ENCODE measurements at regions not wholly inside any gene's neighbourhood (a gene's known extent, or its start where the extent isn't known, plus 50 kb on each side); places are given as distances from the start of the nearest gene placed in this dataset.

DNA sequence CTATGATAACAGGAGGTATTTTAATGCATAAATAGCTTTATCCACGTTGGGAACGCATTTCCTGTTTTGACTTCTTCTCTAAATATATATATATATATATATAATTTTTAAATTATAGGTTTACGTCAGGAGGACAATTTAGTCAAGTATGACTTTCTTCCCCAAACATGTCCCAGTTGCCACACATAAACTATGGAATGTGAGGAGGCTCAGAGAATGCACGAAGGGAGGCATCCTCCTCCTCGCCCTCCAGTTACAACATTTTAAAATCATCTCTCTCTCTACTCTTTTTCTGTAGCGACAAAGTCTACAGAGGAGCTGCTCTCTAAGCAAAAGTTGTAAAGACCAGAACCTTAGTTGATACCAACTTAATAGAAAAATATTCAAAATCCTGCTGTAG is 106.9 kb upstream of the LYZL1 start:
- no peak for TF ChIP-seq POLR2A (IDR thresholded peaks at IDR 0.05; ENCODE audit: low read depth, low read length)
- no peak for FAIRE-seq
- no peak for DNase-seq (ENCODE audit: insufficient read length, low spot score)

DNA sequence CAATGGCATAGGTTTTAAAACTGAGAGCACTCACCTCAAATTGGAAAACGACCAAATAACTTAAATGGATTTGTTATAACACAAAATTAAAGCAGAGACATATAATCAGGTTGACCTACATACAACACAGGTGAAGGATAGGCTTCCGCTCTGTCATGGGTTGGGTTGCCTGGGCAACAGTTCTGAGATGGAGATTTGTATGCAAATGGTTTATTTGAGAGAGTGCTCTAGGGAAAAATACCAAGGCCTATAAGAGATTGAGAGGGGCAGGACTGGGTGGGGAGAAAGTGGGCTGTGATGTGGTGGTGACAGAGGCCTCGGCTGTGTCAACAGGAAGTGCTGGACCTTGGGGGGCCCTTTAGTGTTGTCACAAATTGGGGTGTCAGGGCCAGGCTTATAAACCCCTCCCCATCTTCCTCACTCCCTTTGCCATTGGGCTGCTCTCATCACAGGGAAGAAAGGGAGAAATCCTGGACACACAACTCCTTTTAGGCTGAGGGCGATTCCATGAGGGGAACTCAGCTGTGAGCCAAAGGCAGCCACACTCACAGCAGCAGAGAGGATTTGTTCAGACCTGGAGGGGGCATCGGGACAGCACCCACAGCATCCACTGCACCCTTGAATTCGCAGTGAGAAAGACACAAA is 105.4 kb upstream of the LYZL1 start:
- no peak for TF ChIP-seq POLR2A (IDR thresholded peaks at IDR 0.05; ENCODE audit: low read depth, low read length)
- DNase-seq (ENCODE audit: insufficient read length, low spot score) (no peak), FAIRE-seq (no peak)

DNA sequence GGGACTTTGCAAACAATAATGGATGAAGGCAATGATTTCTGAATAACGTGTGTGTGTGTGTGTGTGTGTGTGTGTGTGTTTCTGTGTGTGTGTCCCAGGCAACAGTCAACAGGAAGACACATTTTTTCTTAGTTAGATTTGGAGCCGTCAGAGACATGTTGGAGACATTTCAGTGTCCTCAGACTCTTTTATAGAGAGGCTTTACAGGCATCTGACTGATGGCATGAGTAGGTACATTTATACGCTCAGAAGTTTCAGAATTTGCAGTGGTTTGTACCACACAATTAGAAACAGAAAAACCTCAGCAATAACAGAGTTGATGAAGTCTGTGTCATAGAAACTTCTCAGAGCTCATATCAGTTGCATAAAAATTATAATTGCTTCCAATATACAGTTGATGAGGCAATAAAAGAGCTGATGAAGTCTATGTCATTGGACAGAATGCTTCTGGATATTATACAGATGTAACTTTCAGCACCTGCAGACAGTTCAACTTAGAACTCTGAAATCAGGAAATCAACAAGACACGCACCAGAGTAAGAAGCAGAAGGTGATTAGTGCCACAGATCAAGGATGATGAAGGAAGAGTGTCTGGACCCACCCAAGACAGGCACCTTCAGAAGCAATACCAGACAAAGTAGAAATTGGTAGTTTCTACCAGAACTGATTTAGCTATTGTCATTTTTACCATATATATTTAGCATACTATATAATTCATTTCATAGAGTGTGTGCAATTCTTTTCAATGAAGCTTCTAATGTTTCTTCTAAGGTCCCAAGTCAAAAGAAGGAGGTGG is 104.5 kb upstream of the LYZL1 start:
- FAIRE-seq (no peak), DNase-seq (ENCODE audit: insufficient read length, low spot score) (no peak)
- TF ChIP-seq POLR2A (IDR thresholded peaks at IDR 0.05; ENCODE audit: low read depth, low read length), result no peak

DNA sequence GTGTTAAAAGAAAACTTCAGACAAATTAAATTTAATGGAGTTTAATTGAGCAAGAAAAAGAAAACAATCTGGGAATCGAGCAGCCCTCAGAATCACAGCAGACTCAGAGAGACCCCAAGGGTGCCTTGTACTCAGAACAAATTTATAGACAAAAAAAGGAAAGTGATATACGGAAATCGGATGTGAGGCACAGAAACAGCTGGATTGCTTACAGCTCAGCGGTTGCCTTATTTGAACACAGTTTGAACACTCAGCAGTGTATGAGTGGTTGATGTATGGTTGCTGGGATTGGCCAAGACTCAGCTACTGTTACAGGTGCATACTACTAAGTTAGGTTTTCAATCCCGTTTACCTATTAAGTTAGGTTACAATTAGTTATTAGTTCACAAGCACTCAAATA is 103.8 kb upstream of the LYZL1 start:
- no peak for TF ChIP-seq POLR2A (IDR thresholded peaks at IDR 0.05; ENCODE audit: low read depth, low read length)

DNA sequence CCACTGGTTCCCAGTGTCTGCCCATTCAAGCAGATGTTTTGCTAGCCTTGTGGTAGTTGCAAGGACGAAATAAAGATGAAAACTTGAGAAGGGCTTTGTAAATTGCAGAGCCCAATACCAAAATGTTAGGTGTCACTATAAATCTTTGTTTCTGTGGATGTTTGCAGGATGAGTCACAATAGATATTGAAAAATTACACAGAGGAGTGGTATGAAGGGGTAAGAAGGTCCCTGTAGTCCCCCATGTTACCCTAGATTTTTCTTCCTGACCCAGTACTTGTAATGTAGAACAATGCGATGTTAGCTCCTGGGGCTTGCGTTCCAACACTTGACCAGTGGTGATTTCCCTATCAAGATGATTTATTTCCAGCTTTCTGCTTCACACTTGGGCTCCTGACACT is 102.6 kb upstream of the LYZL1 start:
- TF ChIP-seq POLR2A (IDR thresholded peaks at IDR 0.05; ENCODE audit: low read depth, low read length), result no peak
- DNase-seq (ENCODE audit: insufficient read length, low spot score) (no peak), FAIRE-seq (no peak)

More for the DNA sequence above, 103.8 kb upstream of the LYZL1 start:
- FAIRE-seq (no peak), DNase-seq (ENCODE audit: insufficient read length, low spot score) (no peak)

DNA sequence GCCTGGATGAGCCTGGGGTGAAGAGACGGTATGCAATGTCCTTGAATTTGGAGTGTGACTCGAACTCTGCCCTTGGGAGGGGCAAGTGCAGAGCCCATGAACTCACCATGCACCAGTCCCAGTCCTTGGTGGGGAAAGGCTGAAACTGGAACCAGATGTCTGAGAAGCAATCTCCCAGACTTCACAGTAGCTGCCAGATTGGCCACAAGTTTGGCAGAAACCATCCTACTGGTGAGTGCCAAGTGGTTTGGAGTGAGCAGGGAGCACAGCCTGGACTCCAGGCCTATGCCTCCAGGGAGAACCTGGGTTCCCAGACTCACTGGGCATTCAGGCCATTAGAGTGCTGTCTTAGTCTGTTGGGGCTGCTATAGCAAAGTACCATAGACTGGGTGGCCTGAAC is 99.6 kb upstream of the LYZL1 start:
- DNase-seq (ENCODE audit: insufficient read length, low spot score) (no peak), FAIRE-seq (no peak)
- no peak for TF ChIP-seq POLR2A (IDR thresholded peaks at IDR 0.05; ENCODE audit: low read depth, low read length)

DNA sequence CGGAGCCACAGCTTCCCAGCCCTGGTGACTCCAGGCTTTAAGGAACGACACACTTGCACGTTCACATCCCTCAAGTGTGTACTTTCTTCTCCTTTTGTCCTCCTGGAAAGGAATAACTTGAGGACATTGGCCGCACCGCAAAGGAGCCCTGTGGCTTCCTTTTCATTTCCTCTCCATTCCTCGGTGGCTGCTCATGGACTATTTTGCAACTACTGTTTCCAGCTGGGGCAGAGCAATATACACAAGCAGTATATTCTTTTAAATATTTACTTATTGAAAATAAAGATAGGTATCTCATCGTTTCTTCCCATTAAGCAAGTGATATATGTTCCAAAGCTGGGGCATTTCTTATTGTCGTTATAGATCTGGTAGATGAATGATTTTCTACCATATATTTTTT is 97.2 kb upstream of the LYZL1 start:
- no peak for TF ChIP-seq POLR2A (IDR thresholded peaks at IDR 0.05; ENCODE audit: low read depth, low read length)
- no peak for DNase-seq (ENCODE audit: insufficient read length, low spot score)
- FAIRE-seq, result no peak

DNA sequence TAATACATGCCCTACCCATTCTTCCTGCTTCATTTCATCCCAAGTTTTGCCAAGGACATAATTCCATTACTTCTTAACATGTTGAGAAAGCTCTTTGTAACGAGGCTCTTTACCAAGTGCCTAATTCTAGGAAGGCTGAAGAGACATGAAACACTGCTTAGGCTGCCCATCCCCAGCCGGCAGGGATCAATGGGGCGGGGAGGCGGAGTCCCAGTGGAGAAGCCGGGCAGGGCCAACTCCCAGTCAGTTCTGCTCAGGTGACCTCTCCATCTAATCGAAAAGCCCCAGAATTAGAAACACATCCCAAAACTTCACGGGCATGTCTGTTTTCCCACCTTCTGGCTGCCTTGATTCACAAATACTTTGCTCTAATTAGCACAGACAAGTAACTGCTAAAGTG is 89.5 kb upstream of the LYZL1 start:
- FAIRE-seq, result no peak
- DNase-seq (ENCODE audit: insufficient read length, low spot score), result no peak
- TF ChIP-seq POLR2A (IDR thresholded peaks at IDR 0.05; ENCODE audit: low read depth, low read length), result no peak

DNA sequence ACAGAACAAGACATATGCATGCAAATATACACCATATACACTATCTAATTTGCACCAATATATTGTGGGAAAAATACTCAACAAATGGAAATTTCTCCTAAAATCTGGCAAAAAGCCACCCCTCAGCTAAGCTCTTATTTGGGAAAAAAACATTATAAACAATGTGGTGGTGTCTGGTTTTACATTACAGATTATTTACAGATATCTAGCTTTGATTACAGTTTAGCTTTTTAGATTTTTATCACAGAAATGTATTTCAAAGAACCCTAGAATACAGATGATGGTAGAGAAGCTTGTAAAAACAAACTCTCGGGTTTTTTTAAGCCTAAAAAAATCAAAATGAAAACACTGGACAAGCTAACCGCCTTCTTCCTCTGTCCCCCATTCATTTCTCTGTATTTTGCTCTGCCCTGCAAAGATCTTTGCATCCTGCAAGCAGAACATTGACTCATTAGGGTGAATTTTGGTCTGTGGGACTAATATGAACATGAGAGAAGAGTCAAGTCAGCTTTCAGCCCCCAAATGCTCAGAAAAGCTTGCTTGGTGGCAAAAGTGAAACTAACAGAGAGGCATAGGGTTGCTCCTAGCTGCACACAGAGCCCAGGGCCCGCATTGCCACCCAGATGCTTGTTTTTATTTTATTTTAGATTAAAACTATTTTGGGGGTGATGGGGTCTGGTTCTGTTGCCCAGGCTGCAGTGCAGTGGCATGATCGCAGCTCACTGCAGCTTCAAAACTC is 88.8 kb upstream of the LYZL1 start:
- TF ChIP-seq POLR2A (IDR thresholded peaks at IDR 0.05; ENCODE audit: low read depth, low read length), result no peak
- FAIRE-seq (no peak), DNase-seq (ENCODE audit: insufficient read length, low spot score) (no peak)

DNA sequence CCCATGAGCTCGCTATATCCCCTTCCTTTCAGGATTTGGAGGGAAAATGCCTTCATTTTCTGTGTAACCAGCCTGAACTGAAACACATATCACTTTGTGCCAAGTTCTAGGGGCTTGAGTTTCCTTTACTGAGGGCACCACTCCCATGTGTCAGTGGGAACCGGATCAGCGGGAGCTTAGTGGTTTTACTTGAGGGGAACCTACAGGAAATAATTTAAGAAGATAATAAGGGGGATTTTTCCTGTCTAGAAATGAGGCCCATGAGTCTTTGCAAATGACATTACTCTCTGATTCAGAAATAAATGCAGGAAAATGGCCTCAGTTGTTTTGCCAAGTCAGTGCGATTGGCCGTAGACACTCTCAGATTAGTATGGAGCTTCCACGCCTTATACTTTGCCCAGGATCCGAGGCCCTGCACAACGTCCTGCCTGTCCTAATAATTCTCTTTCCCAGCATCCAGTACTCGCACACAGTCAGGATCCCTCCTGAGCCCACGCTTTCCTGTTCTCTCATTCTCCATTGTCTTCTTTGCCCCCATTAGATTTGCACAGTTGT is 86.4 kb upstream of the LYZL1 start:
- TF ChIP-seq POLR2A (IDR thresholded peaks at IDR 0.05; ENCODE audit: low read depth, low read length), result no peak
- DNase-seq (ENCODE audit: insufficient read length, low spot score) (no peak), FAIRE-seq (no peak)

DNA sequence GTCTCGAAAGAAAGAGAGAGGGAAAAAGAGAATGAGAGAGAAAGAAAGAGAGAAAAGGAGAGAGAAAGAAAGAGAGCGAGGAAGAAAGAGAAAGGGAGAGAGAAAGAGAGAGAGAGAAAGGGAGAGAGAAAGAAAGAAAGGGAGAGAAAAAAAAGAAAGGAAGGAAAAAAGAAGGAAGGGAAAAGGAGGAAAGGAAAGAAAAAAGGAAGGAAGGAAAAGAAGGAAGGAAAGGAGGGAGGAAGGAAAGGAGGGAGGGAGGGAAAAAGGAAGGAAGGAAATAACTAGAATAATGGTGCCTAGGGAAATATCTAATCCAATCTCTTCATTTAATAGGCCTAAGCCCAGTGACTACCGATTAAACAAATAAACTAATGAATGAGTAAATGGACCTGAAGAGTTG is 85.4 kb upstream of the LYZL1 start:
- no peak for FAIRE-seq
- TF ChIP-seq POLR2A (IDR thresholded peaks at IDR 0.05; ENCODE audit: low read depth, low read length), result no peak
- no peak for DNase-seq (ENCODE audit: insufficient read length, low spot score)

DNA sequence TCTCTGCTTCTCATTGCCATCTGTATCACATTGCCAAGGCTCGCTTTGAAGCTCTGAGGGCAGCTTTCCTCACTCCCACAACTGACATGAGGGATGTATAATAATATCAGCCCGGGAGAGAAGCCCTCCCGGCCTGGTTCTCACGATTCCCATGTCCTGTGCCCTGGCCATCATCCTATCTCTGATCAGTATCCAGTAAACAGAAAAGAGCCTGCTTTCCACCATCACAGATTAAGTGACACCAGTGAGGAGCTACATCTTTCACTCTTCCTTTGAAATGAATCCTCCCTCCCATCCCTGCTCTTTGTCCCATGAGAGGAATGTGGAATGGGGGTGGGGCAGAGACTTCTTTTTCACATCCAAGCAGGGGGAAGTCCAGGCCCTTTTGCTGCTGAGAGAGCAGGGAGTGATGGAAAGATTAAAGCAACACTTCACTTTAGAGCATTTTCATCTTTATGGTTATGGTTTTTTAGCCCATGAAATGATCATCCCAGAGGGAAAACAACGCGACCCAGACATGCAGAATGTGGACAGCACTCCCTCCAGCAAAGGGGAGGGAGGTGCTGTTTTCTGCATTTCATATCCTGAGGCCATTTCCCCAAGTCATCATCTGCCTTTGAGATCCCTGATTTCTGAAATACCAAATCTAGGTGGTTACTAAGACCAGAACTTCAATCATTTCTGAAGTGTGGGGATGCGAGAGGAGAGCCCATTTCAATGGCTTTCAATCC is 84.6 kb upstream of the LYZL1 start:
- FAIRE-seq (no peak), DNase-seq (ENCODE audit: insufficient read length, low spot score) (no peak)
- TF ChIP-seq POLR2A (IDR thresholded peaks at IDR 0.05; ENCODE audit: low read depth, low read length), result no peak

DNA sequence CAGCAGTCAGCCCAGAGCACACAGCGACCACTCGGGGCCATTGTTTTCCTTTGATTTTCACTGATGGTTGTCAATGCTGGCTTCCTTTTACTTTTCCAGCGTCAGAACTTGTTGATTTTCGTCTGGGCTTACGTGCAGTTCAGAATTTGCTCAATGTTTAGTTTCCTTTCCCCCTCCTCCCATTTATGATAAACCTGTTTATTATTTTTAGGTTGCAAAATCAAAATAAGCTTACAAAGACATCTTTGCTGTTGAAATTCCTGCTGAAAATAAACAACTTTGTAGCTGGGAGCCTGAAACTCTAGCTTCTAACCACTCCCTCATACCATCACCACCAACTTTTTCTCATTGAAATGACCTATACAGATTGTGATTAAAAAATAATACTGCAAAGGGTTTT is 83.1 kb upstream of the LYZL1 start:
- no peak for DNase-seq (ENCODE audit: insufficient read length, low spot score)
- TF ChIP-seq POLR2A (IDR thresholded peaks at IDR 0.05; ENCODE audit: low read depth, low read length), result no peak
- FAIRE-seq, result no peak

DNA sequence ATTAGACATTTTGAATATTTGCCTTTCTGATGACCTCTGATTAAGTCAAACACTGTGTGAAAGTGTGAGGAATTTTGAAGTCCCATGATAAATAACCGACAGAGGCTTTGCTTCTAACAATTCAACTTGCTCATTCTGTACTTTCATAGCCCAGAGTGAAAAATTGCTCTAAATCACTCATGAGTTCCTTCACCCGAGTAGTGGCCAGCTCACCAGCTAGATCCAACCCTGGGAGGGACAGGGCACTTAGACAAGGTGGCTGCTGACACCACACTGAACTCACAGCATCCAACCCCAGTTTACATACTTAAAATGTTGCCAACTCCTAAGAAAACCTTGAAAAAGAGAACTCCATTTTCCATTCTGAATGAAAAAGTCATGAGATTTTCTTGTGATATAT is 80.0 kb upstream of the LYZL1 start:
- DNase-seq (ENCODE audit: insufficient read length, low spot score) (no peak), FAIRE-seq (no peak)
- no peak for TF ChIP-seq POLR2A (IDR thresholded peaks at IDR 0.05; ENCODE audit: low read depth, low read length)

All from H54 (cell line).